ENCODE measurements at regions not wholly inside any gene's neighbourhood (a gene's known extent, or its start where the extent isn't known, plus 50 kb on each side); places are given as distances from the start of the nearest gene placed in this dataset.
"Not testable (repeated sequence)": the region's sequence is repeated elsewhere in the genome, so short reads cannot be mapped to it uniquely, and the experiment has no call there.

DNA sequence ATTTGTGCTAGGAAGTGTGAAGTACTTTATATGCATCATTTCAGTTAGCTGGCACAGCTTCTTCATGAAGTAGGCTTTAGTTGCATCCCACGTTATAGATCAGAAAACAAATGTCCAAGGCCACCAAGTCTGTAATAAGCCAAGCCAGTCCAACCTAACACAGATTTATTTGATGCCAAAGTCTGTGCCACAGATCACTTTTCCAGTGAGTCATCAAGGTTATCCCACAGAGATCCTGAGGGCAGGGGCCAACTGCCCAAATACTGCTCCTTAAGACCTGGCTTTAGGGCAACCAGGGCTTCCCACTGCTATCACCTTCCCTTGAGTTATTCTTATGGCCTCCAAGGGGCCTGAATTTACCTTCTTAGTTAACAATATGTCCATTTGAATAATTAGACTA is 1340.4 kb downstream of the XPNPEP1 start:
- in situ Hi-C loops (cut with MboI; ENCODE audit: low sequenced_read_pairs): no loop called here

DNA sequence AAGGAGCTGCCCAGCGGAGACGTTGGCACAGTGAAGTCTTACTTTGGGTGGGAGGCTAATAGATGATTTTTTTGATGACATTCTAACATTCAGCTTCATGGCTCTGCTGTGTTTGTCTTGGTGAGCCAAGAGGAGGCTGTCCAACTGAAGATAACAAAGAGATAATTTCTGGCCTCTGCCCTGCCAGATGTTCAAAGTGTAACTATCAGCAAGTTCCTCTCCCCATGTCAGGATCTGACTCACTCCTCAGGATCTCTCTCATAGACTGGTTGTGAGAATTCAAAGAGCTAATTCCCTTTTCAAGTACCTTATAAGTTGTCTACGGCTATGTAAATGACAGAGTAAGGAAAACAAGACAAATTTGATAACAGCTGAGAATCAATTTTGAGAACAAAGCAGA is 1340.9 kb downstream of the XPNPEP1 start:
- in situ Hi-C loops (cut with MboI; ENCODE audit: low sequenced_read_pairs): no loop called here

DNA sequence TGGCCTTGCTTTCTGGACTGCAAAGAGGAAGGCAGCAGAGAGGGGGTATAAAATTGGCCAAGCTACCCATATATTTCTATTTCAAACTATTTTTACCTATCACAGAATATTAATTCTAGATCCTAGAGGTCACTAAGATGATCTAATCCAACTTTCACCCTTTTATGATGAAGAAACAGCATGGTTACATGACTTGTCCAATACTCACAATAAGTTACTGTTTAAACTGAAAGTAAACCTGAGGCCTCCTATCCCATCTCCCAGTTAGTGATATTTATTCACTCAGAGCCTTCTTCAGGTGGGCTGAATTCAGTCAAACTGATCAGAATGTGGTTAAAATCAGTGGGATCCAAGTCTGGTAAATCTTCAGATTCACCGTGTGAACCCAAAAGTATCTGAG is 1345.1 kb downstream of the XPNPEP1 start:
- in situ Hi-C loops (cut with MboI; ENCODE audit: low sequenced_read_pairs): no loop called here

DNA sequence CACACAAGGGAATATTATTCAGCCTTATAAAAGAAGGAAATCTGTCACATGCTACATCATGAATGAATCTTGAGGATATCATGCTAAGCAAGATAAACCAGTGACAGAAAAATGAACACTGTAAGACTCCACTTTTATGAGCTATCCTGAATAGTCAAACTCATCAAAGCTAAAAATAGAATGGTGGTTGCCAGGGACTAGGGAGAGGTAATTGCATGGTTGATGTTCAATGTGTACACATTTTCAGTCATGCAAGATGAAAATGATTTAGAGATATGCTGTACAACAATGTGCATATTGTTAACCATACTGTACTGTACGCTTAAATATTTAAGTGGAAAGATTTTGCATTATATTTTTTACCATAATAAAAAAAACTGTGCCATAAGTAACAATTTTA is 1349.1 kb downstream of the XPNPEP1 start:
- in situ Hi-C loops (cut with MboI; ENCODE audit: low sequenced_read_pairs): no loop called here

DNA sequence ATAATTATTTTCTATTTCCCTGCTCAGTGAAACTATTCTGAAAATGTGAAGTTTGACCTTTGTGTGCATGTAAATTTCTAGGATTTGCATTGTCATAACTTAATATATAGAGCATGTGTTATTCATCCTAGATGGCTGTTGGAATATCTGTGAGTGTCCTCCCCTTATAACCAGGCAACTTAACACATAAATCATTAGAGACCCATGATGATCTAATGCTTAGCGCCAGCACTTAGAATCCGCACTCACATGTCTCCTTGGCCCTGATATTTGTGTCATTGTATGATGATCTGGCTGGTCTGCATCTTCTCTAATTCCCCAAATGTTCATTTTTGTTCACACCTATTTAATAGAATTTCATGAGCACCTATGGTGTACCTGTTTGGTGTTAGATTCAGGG is 1354.5 kb downstream of the XPNPEP1 start:
- in situ Hi-C loops (cut with MboI; ENCODE audit: low sequenced_read_pairs): no loop called here

DNA sequence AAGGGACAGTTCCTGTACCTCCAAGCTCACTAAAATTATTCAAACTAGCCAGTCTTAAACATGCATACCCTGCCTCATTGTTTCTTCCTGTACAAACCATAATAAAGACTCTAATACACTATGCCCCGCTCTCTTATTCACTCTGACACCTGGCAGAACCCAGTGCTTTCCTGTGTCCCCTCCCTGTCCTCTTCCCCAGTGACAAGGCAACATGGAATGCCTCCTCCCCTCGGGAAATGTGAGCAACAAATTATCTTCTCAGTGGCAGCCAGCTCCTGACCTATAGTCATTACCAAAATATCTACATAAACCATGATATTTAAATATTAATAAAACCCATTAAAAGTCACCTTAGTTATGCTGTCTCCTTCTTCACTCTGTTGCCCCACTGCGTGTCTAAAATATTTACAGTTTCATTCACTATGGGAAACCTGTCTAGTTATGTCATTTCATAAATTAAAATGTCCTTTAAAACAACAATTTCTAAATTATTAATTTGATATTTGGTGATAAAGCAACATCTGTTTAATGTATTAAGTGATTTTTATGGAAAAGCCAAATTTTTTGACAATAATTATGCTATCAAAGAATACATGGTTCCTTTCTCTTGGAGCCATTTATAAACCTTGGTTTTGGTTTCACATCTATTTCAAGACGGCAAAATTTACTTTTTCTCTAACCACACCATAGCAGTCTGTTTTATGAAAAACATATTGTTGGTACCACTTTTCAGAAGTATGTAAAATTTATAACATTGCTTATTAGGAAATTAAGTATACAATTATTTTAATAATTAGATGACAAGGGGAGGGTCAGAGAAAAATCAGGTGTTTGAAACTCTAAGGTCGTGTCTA is 1355.2 kb downstream of the XPNPEP1 start:
- in situ Hi-C loops (cut with MboI; ENCODE audit: low sequenced_read_pairs): no loop called here

DNA sequence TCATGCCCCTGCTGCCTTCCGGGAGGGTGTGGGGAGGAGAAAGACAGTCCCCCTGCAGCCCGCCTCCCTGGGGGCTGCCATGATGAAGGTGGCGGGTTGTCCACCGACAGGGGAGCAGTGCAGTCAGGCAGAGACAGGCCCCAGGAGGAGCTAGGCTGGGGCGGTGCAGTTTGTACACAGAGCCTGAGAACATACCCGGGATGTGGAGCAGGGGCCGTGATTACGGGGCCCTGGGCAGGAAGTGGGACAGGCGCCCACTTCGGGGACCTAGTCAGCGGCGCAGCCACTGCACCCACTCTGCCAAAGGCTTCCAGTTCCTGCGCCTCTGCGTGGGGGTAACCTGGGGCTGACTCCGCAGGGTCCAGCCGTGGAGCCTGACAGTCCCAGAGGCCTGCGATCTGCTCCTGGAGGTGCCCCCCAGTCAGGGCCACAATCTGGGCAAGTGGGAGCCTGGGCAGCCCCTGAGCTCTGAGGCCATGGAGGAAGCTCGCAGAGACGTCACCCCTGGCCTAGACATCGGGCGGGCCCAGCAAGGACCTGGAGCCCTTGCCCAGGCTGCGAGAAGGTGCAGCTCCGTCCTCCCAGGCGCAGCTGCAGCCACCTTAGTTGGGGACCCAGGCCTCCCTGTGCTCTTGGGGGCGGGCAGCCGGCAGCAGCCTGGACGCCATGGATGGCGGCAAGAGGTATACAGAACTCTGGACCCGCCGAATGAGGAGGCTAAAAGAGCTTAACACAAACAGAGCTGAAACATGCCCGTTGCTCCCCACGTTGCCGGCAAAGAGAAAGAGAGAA is 1356.8 kb downstream of the XPNPEP1 start:
- in situ Hi-C loops (cut with MboI; ENCODE audit: low sequenced_read_pairs): no loop called here

DNA sequence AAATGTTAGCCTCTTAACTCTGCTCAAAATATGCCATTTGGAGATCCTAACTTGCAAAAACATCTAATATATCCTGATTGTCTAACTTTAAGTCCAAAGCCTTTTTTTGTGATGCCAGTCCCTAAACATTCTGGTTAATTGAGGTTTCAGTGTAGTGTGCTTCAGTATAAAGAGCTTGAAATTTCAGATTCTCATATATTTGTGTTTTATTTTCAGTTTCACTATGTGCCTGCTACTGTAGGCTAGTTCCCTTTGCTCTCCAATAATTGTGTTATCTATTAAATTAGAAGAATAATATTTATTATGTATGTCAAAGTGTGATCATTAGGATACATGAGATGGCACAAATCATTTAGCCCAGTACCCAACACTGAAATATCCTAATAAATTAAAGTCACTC is 1361.2 kb downstream of the XPNPEP1 start:
- in situ Hi-C loops (cut with MboI; ENCODE audit: low sequenced_read_pairs): no loop called here

DNA sequence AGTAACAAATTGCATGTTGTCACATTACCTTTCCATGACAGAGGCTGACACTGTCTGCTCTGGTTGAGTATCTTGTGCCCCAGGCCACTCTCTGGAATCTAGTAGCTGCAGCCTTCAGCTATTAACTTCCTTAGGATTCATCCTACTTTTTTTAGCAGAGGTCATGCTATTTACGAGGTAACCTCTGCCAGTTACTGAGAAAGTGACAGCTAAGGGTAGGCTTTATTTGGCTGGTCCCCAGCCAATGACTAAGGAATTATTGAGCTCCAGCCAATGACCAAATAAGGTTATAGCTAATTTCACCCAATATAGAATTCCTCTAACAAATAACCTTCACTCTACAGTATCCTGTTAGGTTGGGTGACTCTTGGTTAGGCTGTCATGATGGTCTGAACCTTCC is 1361.7 kb downstream of the XPNPEP1 start:
- in situ Hi-C loops (cut with MboI; ENCODE audit: low sequenced_read_pairs): no loop called here

DNA sequence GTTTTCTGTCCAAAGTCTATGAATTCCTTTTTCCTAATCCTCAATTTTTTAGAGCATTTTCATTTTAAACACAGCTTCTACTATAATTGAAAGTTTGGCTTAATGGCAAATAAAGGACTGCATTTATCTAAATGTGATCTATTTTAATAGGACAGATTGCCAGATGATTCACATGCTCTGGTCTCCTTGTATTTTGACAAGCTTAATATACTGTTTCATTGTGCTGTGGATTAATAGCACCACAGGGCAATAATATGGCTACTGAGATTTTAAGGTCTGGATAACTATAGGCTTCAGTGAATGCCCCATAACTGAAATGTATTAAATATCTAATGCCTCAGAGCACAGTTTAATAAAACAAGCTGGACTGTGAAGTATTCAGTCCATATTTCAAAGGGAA is 1362.8 kb downstream of the XPNPEP1 start:
- in situ Hi-C loops (cut with MboI; ENCODE audit: low sequenced_read_pairs): no loop called here

DNA sequence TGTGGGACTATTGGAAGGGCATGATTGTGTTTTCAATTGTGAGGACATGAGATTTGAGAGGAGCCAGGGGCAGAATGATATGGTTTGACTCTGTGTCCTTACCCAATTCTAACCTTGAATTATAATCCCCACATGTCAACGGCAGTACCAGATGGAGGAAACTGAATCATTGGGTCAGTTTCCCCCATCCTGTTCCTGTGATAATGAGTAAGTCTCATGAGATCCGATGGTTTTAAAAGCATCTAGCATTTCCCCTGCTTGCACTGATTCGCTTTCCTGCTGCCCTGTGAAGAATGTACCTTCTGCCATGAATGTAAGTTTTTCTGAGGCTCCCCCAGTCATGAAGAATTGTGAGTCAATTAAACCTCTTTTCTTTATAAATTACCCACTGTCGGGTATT is 1367.1 kb downstream of the XPNPEP1 start:
- in situ Hi-C loops (cut with MboI; ENCODE audit: low sequenced_read_pairs): no loop called here

DNA sequence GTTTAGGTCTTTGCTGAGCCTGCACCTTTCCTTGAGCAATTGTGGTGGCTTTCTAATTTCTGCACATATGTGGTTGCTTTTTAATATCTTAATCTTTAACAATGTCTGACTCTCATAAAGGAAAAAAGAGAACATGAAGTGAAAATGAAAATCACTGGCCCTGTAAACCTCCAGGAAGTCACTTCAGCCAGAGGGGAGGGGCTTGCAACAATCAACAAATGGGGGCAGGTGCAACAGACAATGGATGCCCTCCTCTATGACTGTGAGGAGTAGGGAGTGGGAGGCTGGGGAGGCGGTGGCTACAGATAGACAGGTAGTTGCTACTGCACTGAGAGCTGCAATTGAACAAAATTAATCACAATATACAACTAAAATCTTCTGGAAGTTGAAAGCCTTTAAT is 1377.4 kb downstream of the XPNPEP1 start:
- in situ Hi-C loops (cut with MboI; ENCODE audit: low sequenced_read_pairs): no loop called here

DNA sequence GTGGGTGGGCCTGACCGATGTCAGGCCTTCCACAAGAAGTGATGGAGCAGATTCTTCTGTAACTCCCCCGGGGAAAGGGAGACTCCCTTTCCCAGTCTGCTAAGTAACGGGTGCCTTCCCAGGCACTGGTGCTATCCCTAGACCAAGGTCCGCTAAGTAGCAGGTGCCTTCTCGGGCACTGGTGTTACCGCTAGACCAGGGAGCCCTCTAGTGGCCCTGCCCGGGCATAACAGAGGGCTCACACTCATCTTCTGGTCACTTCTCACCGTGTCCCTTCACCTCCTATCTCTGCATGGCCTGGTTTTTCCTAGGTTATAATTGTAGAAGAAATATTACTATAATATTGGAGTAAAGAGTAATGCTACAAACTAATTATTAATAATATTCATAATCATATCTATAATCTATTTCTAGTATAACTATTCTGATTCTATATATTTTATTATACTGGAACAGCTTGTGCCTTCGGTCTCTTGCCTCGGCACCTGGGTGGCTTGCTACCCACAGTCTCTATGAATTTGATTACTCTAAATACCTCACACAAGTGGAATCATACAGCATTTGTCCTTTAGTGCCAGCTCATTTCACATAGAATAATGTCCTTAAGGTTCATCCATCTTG is 1378.7 kb downstream of the XPNPEP1 start:
- in situ Hi-C loops (cut with MboI; ENCODE audit: low sequenced_read_pairs): no loop called here

DNA sequence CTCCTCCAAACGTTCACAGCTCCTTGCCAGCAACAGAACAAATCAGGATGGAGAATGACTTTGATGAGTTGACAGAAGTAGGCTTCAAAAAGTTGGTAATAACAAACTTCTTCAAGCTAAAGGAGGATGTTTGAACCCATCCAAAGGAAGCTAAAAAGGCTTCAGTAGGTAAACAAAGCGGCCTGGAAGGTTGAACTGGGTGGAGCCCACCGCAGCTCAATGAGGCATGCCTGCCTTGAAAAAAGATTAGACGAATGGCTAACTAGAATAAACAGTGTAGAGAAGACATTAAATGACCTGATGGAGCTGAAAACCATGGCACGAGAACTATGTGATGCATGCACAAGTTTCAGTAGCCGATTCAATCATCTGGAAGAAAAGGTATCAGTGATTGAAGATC is 1369.0 kb upstream of the SORCS1 start:
- in situ Hi-C loops (cut with MboI; ENCODE audit: low sequenced_read_pairs): not testable (repeated sequence)

DNA sequence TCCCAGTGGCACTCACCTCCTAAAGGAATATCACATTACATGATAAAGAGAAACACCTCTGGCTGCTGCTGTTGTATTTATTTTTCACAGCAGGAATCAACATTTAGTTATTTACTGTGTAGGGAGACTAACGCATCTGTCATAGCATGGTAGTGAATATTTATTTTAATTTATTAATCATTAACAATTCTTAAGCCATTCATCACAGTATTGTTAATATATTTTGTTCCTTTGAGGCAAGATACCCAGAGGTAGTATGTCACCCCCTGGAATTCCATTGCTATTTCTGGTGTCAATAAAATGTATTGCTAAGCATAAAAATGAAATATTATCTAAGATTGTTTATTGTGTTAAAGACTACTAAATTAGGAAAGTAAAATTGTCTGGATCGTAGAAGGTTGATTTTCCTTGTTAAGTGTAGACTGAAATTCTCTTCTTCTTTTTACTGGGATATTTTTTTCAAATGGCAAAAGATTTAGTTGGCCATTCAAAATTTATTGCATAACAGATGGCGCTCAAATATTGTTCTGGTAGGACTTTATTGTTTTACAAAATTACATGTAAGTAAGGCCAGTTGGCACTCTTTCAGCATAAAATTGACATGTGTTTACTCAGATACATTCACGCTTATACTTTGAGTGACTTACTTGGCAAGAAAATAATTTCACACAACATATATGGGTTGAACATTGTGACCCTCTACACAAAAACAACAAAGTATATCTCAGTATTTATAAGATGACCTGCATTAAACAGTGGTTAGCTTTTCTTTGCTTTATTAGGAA is 1358.7 kb upstream of the SORCS1 start:
- in situ Hi-C loops (cut with MboI; ENCODE audit: low sequenced_read_pairs): no loop called here

DNA sequence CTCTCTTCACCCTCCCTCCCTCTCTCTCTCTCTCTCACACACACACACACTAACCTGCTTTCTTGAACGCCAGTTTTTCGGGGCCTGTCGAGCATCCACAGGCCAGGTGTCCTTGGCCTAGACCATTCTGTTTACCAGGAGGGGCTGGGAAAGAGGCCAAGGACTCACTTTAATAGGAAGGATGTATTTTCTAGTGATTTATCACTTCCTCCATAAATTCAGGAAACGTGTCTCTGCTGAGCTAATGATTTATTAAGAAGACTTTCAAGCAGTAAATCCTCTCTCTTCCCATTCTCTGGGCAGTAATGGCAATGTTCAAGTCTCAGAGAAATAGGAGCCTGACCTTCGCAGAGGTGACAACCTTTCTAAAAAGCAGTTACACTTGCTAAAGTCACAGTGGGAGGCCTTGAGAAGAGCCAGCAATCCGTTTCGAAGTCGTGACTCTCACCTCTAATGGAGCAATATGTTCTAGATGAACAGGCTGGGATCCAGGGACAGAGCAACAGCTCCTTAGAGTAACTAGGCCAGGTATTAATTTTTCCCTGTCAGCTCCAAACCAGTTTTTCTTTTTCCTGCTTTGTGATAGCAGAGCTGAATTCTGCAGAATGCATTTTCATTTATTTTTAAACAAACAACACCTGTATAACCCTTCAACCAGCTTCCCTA is 1357.5 kb upstream of the SORCS1 start:
- in situ Hi-C loops (cut with MboI; ENCODE audit: low sequenced_read_pairs): no loop called here

DNA sequence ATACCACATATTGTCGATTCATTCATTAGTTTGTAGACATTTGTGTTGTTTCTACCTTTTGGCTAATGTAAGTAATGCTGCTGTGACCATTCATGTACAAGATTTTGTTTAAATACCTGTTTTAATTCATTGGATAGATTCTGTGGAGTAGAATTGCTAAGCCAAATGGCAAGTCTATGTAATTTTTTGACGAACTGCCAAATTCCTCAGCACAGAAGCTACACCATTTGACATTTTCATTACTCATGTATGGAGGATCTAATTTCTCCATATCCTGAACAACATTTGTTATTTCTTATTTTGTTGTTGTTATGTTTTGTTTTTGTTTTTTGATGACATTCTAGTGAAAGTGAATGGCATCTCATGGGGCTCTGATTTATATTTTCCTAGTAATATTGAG is 1351.3 kb upstream of the SORCS1 start:
- in situ Hi-C loops (cut with MboI; ENCODE audit: low sequenced_read_pairs): no loop called here

DNA sequence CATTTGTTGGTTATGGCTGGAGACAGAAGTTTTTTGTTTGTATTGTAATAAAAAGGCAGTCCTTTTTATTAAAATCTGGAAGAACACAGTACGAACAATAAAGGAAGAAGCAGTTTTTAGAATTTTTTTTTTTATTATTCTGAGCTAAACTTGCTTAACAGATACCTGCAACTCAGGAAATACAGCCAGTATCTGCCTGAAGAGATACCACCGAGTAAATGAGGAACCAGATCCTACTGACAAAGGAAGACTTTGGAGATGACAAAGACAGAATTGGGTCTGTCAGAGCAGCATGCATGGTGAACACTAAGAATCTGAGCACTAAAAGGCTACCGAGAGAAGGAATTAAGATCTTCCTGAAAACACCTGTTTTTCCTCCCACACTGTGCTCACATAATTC is 1335.9 kb upstream of the SORCS1 start:
- in situ Hi-C loops (cut with MboI; ENCODE audit: low sequenced_read_pairs): no loop called here

DNA sequence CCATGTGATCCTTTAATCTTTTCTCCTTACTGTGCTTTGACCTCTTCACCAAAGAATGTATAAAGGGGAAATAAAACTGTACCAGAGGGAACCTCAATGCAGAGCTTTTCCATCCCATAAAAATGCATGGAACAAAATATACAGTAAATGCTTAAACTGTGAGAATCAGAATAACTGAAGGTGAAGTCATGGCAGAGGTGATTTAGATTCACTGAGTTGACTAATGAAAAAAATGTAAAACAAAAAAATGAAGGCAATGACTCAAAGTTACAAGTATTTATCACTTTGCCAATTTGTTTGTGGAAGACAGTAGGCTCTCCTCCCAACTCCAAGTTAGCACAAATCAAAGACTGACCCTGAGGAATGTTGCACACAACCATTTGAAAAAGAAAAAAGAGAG is 1331.6 kb upstream of the SORCS1 start:
- in situ Hi-C loops (cut with MboI; ENCODE audit: low sequenced_read_pairs): no loop called here

DNA sequence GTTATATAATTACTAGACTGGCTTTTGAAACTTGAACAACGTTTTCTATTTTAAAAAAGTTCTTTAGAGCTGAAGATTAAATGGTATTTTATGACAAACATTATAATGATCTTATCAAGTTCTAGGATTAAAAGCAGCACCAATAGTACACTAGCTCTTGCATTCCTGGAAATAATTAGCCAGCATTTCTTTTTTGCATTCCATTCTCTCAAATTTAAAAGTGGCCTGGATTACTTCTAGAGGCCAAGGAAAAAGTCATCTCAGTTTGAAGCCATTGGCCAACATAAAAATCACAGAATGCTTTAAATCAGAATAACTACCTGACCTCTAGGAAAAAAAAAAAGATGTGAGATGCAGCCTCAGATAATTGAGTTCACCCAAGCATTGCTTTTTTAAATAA is 1326.4 kb upstream of the SORCS1 start:
- in situ Hi-C loops (cut with MboI; ENCODE audit: low sequenced_read_pairs): no loop called here

DNA sequence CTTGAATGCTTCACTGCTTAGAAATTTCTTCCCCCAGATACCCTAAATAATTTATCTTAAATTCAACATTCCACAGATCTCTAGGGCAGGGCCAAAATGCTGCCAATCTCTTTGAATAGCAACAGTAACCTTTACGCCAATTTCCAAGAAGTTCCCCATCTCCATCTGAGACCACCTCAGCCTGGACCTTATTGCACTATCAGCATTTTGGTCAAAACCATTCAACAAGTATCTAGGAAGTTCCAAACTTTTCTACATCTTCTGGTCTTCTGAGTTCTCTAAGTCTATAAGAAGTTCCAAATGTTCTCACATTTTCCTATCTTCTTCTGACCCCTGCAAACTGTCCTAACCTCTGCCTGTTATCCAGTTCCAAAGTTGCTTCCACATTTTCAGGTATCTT is 1306.9 kb upstream of the SORCS1 start:
- in situ Hi-C loops (cut with MboI; ENCODE audit: low sequenced_read_pairs): no loop called here
